ENCODE measurements at regions not wholly inside any gene's neighbourhood (a gene's known extent, or its start where the extent isn't known, plus 50 kb on each side); places are given as distances from the start of the nearest gene placed in this dataset.

GRCh38 chr10:131033166-131034085, 278.1 kb downstream of the TCERG1L start:
- no peaks in the 10 kb centered on the region for H3K4me1 ChIP-seq (ENCODE audit: insufficient read depth)

GRCh38 chr10:131034451-131034850, 277.1 kb downstream of the TCERG1L start:
- H3K4me1 ChIP-seq (ENCODE audit: insufficient read depth) = no peaks in the 10 kb centered on the region
- TF ChIP-seq EP300 (IDR thresholded peaks at IDR 0.05) (no peak), POLR2A (IDR thresholded peaks at IDR 0.05) (no peak), CTCF (IDR thresholded peaks at IDR 0.05) (no peak)
- H3K9me3 ChIP-seq = no peaks in the 10 kb centered on the region
- no peak overlapping the region for H3K27ac ChIP-seq
- no peaks in the 10 kb centered on the region for H3K27me3 ChIP-seq
- no peak overlapping the region for H3K4me3 ChIP-seq
- intact Hi-C loops (cut with DNase I) = no loop called here
- 87 to 92% (median 88%) methylated on average over 8 of the region's 8 CpGs for WGBS, 3 donors
- no peak for DNase-seq
- H3K36me3 ChIP-seq = no peaks in the 10 kb centered on the region

More at GRCh38 chr10:131033166-131034085, 278.1 kb downstream of the TCERG1L start:
- Histone ChIP-seq H3K27me3 (no peaks in the 10 kb centered on the region), H3K27ac (no peak overlapping the region), H3K36me3 (no peaks in the 10 kb centered on the region), H3K9me3 (no peaks in the 10 kb centered on the region), H3K4me3 (no peak overlapping the region)
- intact Hi-C loops (cut with DNase I) = no loop called here
- WGBS, 3 donors = 71 to 84% (median 71%) methylated on average over 10 of the region's 10 CpGs
- DNase-seq = no peak
- no peak for TF ChIP-seq POLR2A (IDR thresholded peaks at IDR 0.05)
- no peak for TF ChIP-seq CTCF (IDR thresholded peaks at IDR 0.05)
- no peak for TF ChIP-seq EP300 (IDR thresholded peaks at IDR 0.05)

GRCh38 chr10:131035779-131036178, 275.7 kb downstream of the TCERG1L start:
- H3K4me3 ChIP-seq = no peak overlapping the region
- no peaks in the 10 kb centered on the region for H3K4me1 ChIP-seq (ENCODE audit: insufficient read depth)
- 58 to 67% (median 60%) methylated on average over 12 of the region's 12 CpGs for WGBS, 3 donors
- H3K27me3 ChIP-seq = no peaks in the 10 kb centered on the region
- intact Hi-C loops (cut with DNase I) = no loop called here
- DNase-seq = no peak
- no peaks in the 10 kb centered on the region for H3K9me3 ChIP-seq
- TF ChIP-seq POLR2A (IDR thresholded peaks at IDR 0.05) = no peak
- no peak for TF ChIP-seq CTCF (IDR thresholded peaks at IDR 0.05)
- no peak for TF ChIP-seq EP300 (IDR thresholded peaks at IDR 0.05)
- no peak overlapping the region for H3K27ac ChIP-seq
- no peaks in the 10 kb centered on the region for H3K36me3 ChIP-seq

- intact Hi-C loops (cut with DNase I) = no loop called here
- Histone ChIP-seq H3K4me3 (no peak overlapping the region), H3K36me3 (no peaks in the 10 kb centered on the region), H3K4me1 (ENCODE audit: insufficient read depth) (peaks cover under 1% of the 10 kb centered on the region), H3K27me3 (no peaks in the 10 kb centered on the region), H3K9me3 (no peaks in the 10 kb centered on the region), H3K27ac (no peak overlapping the region)
- 84 to 93% (median 92%) methylated on average over 6 of the region's 6 CpGs for WGBS, 3 donors
- no peak for TF ChIP-seq POLR2A (IDR thresholded peaks at IDR 0.05)
- TF ChIP-seq CTCF (IDR thresholded peaks at IDR 0.05) = no peak
- no peak for DNase-seq
Measured at GRCh38 chr10:131038056-131038455, 273.5 kb downstream of the TCERG1L start.

Measured in ovary (tissue), 7 donors.